Tongue (tissue), 2 donors: ENCODE measurements at regions not wholly inside any gene's neighbourhood (a gene's known extent, or its start where the extent isn't known, plus 50 kb on each side); places are given as distances from the start of the nearest gene placed in this dataset. TPM values are rescaled to one million over a fixed set of nuclear protein-coding genes. Genes with fewer than 3 reads are reported as not detected.

Experiments used
- DNase-seq: peaks from one replicate; pipeline ENCODE4 v3.0.0-alpha.2; 2015
- small RNA-seq: library from RNA; depleted of rRNA; stranded (forward); fragments of <200 nt; gene quantifications from one replicate; pipeline ENCODE3, GENCODE V24; 2014; ENCODE audit warnings: low replicate concordance

DNA sequence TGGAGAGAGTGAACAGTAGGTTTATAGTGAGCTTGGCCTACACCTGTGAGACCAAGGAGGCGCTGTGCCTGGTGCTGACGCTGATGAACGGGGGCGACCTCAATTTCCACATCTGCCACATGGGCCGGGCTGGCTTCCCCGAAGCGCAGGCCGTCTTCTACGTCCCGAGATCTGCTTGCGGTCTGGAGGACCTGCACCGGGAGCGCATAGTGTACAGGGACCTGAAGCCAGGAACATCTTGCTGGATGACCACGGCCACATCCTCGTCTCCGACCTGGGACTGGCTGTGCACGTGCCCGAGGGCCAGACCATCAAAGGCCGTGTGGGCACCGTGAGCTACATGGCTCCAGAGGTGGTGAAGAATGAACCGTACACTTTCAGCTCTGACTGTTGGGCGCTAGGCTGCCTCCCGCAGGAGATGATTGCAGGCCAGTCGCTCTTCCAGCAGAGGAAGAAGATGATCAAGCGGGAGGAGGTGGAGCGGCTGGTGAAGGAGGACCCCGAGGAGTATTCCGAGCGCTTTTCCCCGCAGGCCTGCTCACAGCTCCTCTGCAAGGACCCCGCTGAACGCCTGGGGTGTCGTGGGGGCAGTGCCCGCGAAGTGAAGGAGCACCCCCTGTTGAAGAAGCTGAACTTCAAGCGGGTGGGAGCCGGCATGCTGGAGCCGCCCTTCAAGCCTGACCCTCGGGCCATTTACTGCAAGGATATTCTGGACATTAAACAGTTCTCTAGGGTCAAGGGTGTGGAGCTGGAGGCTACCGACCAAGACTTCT is 139.0 kb downstream of the ZDHHC20 start:
- DNase-seq: no peak

DNA sequence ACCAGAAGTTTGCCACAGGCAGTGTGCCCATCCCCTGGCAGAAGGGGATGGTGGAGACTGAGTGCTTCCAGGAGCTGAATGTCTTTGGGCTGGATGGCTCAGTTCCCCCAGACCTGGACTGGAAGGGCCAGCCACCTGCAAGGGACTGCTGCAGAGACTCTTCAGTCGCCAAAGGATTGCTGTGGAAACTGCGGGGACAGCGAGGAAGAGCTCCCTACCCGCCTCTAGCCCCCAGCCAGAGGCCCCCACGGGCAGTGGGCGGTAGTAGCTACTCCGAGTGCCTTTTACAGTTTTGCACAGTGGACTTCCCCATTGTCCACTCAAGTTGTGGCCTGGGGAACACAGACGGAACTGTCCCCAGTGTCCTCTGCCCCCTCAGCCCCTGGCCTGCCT is 138.5 kb downstream of the ZDHHC20 start:
- DNase-seq: no peak

DNA sequence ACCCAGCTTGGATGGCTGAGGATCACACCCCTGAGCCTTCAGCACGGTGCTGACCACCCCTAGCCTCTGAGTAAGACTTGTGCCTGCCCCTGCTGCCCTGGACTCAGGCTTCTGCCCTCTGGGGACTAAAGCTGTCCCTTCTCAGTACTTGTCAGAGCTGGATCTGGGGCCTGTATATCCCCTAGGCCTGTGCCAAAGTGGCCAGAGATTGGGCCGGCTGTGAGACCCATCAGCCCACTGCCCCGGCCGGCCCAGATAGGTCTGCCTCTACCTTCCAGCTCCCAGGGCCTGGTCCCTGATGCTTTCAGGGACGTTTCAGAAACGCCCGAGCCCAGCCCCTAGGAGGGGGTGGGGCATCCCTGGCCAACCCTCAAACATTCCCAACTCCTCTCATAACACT is 137.8 kb downstream of the ZDHHC20 start:
- no peak for DNase-seq

DNA sequence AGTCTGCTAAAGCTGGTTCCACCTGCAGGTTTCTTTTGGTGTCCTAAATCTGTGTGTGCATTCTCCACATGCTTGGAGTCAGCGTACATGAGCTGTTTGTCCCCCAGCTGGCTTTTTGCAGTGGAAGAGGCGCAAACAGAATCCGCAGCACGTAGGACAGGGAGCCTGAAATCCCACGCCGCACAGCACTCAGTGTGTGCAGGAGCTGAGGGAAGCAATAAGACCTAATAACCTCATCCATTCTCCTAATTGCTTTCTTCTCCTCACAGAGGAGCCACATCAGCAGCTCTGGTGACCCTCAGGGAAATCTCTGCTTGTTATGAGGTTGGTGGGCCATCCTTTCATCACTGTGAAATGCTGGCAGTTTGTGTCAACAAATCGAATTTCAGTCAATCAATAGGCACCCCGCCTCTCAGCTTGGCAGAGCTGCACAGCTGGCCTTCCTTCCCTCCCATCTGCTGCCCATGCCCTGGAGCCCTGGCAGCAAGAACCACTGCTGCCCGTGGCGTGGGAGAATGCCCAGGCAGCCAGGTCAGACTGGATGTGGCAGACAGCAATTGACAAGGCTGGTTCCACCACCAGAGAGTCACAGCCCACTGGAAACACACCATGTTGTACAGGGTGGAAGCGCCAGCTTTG is 136.7 kb downstream of the ZDHHC20 start:
- DNase-seq: no peak

Small RNA genes lying in the stretch of these regions (small RNA-seq; reads per million reads assigned to genes)
- not detected for gene AL158032.2
